ENCODE measurements at regions not wholly inside any gene's neighbourhood (a gene's known extent, or its start where the extent isn't known, plus 50 kb on each side); places are given as distances from the start of the nearest gene placed in this dataset.

GRCh38 chr4:147194604-147195003 lies 248.9 kb upstream of the TTC29 start:
- Histone ChIP-seq H3K9ac (replicated peaks in 1 of 4; ENCODE audit: extremely low read depth in 1 of 4, low read depth in 3 of 4, low read length in 3 of 4) (no peak overlapping the region), H3K23ac (ENCODE audit: insufficient read length) (no peak overlapping the region), H2AFZ (ENCODE audit: low read length) (no peak overlapping the region), H4K5ac (ENCODE audit: insufficient read length, low read depth, low read length) (no peak overlapping the region), H3K27me3 (replicated peaks in 1 of 4; ENCODE audit: control insufficient read depth in 3 of 4, extremely low read depth in 1 of 4, insufficient read depth in 3 of 4, low read length in 3 of 4) (no peaks in the 10 kb centered on the region), H3K36me3 (ENCODE audit: control insufficient read depth in 2 of 4, insufficient read depth in 4 of 4, low read length in 3 of 4) (no peaks in the 10 kb centered on the region), H3K18ac (ENCODE audit: extremely low read depth, low read length) (no peak overlapping the region), H2BK120ac (replicated peaks; ENCODE audit: low read depth, low read length) (no peak overlapping the region), H3K14ac (ENCODE audit: insufficient read length) (no peak overlapping the region), H2BK12ac (ENCODE audit: low read depth, low read length) (no peak overlapping the region), H2BK5ac (ENCODE audit: low read depth, low read length) (no peak overlapping the region), H3K23me2 (ENCODE audit: low read depth, low read length) (no peaks in the 10 kb centered on the region), H3K4ac (replicated peaks; ENCODE audit: insufficient read length, low read depth, low read length) (no peak overlapping the region), H4K8ac (ENCODE audit: extremely low read depth, insufficient read depth, low read length) (no peak overlapping the region), H2AK5ac (ENCODE audit: low read depth, low read length) (no peak overlapping the region), H2BK20ac (ENCODE audit: low read length) (no peak overlapping the region), H3K4me2 (ENCODE audit: insufficient read depth in 1 of 2, low read depth in 2 of 2, low read length in 2 of 2) (no peak overlapping the region), H3K9me3 (ENCODE audit: insufficient read depth in 2 of 2, low read depth in 1 of 2, low read length in 1 of 2) (no peaks in the 10 kb centered on the region), H3K4me3 (ENCODE audit: extremely low read depth in 1 of 4, insufficient read depth in 2 of 4, low read depth in 3 of 4, low read length in 4 of 4) (no peak overlapping the region), H4K91ac (replicated peaks; ENCODE audit: insufficient read length, low read length) (no peak overlapping the region), H2BK15ac (ENCODE audit: low read length) (no peak overlapping the region), H3K4me1 (replicated peaks in 1 of 4; ENCODE audit: control insufficient read depth in 3 of 4, insufficient read depth in 4 of 4, low read length in 3 of 4) (peaks cover 0 to 9% (median 0%) of the 10 kb centered on the region in 4 experiments; a peak in 2 of 7 replicates), H3K27ac (ENCODE audit: low read depth, low read length) (no peak overlapping the region), H3K56ac (replicated peaks; ENCODE audit: insufficient read length, low read depth, low read length) (no peak overlapping the region), H3K79me1 (ENCODE audit: low read depth, low read length) (no peaks in the 10 kb centered on the region), H3K79me2 (ENCODE audit: control insufficient read depth in 1 of 2, insufficient read depth in 2 of 2, low read length in 2 of 2) (no peaks in the 10 kb centered on the region), H4K20me1 (replicated peaks in 1 of 2; ENCODE audit: control insufficient read depth in 1 of 2, insufficient read depth in 2 of 2, low read length in 2 of 2) (no peaks in the 10 kb centered on the region)
- TF ChIP-seq TAF1 (IDR thresholded peaks at IDR 0.05; ENCODE audit: low read depth, low read length), result no peak
- TF ChIP-seq SRF (IDR thresholded peaks at IDR 0.05; ENCODE audit: low read depth, low read length), result no peak
- ChIA-PET CTCF (ENCODE audit: partially characterized antibody) (interaction anchor here (0.9 to 1.3 kb wide), 4 partner anchors 17 to 324 kb away, joined by 3 to 4 read pairs (median 4); no protein-coding TSS in a partner anchor), POLR2A (ENCODE audit: partially characterized antibody) (no interaction called here)
- 77% methylated on average over 3 of the region's 3 CpGs; no CpG with 5 or more reads in 1 of the 2 experiments for WGBS, 2 experiments (ENCODE audit: extremely low coverage in 1 of 2, insufficient coverage in 1 of 2, insufficient read length in 1 of 2, insufficient replicate concordance in 2 of 2, low coverage in 1 of 2, low lambda C conversion rate in 2 of 2, missing lambda C conversion rate in 1 of 2)
- FAIRE-seq (no peak), DNase-seq (ENCODE audit: low read depth in 1 of 2, low spot score in 2 of 2) (no peak)
